Stomach smooth muscle (tissue), 2 donors: ENCODE measurements at regions not wholly inside any gene's neighbourhood (a gene's known extent, or its start where the extent isn't known, plus 50 kb on each side); places are given as distances from the start of the nearest gene placed in this dataset.
"Not testable (repeated sequence)": the region's sequence is repeated elsewhere in the genome, so short reads cannot be mapped to it uniquely, and the experiment has no call there.

Experiments
- H3K27ac ChIP-seq: one replicate; pipeline ENCODE4 v1.7.0; 2013; ENCODE audit warnings: mild to moderate bottlenecking, low read length, inconsistent platforms
- H3K27me3 ChIP-seq, 2 donors: one replicate each; pipeline ENCODE4 v1.7.0; 2013; ENCODE audit warnings: low read length in 2 of 2; ENCODE audit not compliant: insufficient read depth in 2 of 2, control insufficient read depth in 1 of 2
- H3K36me3 ChIP-seq, 2 donors: one replicate each; pipeline ENCODE4 v1.7.0; 2013; ENCODE audit warnings: low read length in 2 of 2; ENCODE audit not compliant: control insufficient read depth in 2 of 2, insufficient read depth in 2 of 2
- H3K4me1 ChIP-seq: one replicate; pipeline ENCODE4 v1.7.0; 2013; ENCODE audit warnings: low read length; ENCODE audit not compliant: control insufficient read depth, insufficient read depth
- H3K4me3 ChIP-seq, 2 donors: one replicate each; pipeline ENCODE4 v1.7.0; 2013; ENCODE audit warnings: low read length in 2 of 2
- H3K9ac ChIP-seq, 2 donors: one replicate each; pipeline ENCODE4 v1.7.0; 2013; ENCODE audit warnings: low read length in 2 of 2, mild to moderate bottlenecking in 1 of 2
- H3K9me3 ChIP-seq, 2 donors: one replicate each; pipeline ENCODE4 v1.7.0; 2013; ENCODE audit warnings: low read length in 2 of 2; ENCODE audit not compliant: control insufficient read depth in 2 of 2
- donor health status: healthy.
- donor health status: Pancreatic carcinoma.

GRCh38 chr6:109255946-109256640 lies 126.2 kb downstream of the CD164 start:
- Histone ChIP-seq H3K9ac (no peak overlapping the region), H3K4me1 (no peaks in the 10 kb centered on the region)

GRCh38 chr6:109255087-109255486 lies 127.2 kb downstream of the CD164 start:
- Histone ChIP-seq H3K27me3 (no peaks in the 10 kb centered on the region), H3K9ac (no peak overlapping the region), H3K4me3 (no peak overlapping the region), H3K9me3 (no peaks in the 10 kb centered on the region), H3K36me3 (no peaks in the 10 kb centered on the region), H3K27ac (no peak overlapping the region), H3K4me1 (no peaks in the 10 kb centered on the region)

More at GRCh38 chr6:109255946-109256640, 126.2 kb downstream of the CD164 start:
- H3K9me3 ChIP-seq, result no peaks in the 10 kb centered on the region
- no peaks in the 10 kb centered on the region for H3K36me3 ChIP-seq
- no peak overlapping the region for H3K4me3 ChIP-seq
- no peak overlapping the region for H3K27ac ChIP-seq
- H3K27me3 ChIP-seq, result no peaks in the 10 kb centered on the region

GRCh38 chr6:109253366-109253765 lies 128.9 kb downstream of the CD164 start:
- Histone ChIP-seq H3K36me3 (no peaks in the 10 kb centered on the region), H3K4me3 (no peak overlapping the region), H3K9ac (no peak overlapping the region), H3K9me3 (no peaks in the 10 kb centered on the region), H3K27me3 (no peaks in the 10 kb centered on the region), H3K27ac (no peak overlapping the region), H3K4me1 (no peaks in the 10 kb centered on the region)

- H3K4me1 ChIP-seq, result no peaks in the 10 kb centered on the region
- no peak overlapping the region for H3K9ac ChIP-seq
- H3K27me3 ChIP-seq, result no peaks in the 10 kb centered on the region
- no peak overlapping the region for H3K27ac ChIP-seq
- H3K4me3 ChIP-seq, result no peak overlapping the region
- no peaks in the 10 kb centered on the region for H3K9me3 ChIP-seq
- H3K36me3 ChIP-seq, result no peaks in the 10 kb centered on the region
Measured at GRCh38 chr6:109252261-109253041, 129.8 kb downstream of the CD164 start.

- H3K36me3 ChIP-seq, result no peaks in the 10 kb centered on the region
- H3K4me3 ChIP-seq, result no peak overlapping the region
- H3K9me3 ChIP-seq, result no peaks in the 10 kb centered on the region
- H3K27me3 ChIP-seq, result no peaks in the 10 kb centered on the region
- no peak overlapping the region for H3K27ac ChIP-seq
- no peak overlapping the region for H3K9ac ChIP-seq
- no peaks in the 10 kb centered on the region for H3K4me1 ChIP-seq
Measured at GRCh38 chr6:109251839-109252238, 130.4 kb downstream of the CD164 start.

GRCh38 chr6:109250544-109251156 lies 131.6 kb downstream of the CD164 start:
- not testable (repeated sequence) for H3K4me3 ChIP-seq, H3K9ac ChIP-seq, H3K4me1 ChIP-seq, H3K27me3 ChIP-seq, H3K27ac ChIP-seq, H3K36me3 ChIP-seq, H3K9me3 ChIP-seq

- H3K4me3 ChIP-seq, result no peak overlapping the region
- H3K27me3 ChIP-seq, result no peaks in the 10 kb centered on the region
- H3K27ac ChIP-seq, result no peak overlapping the region
- H3K4me1 ChIP-seq, result no peaks in the 10 kb centered on the region
- no peaks in the 10 kb centered on the region for H3K9me3 ChIP-seq
- H3K36me3 ChIP-seq, result no peaks in the 10 kb centered on the region
- no peak overlapping the region for H3K9ac ChIP-seq
Measured at GRCh38 chr6:109243863-109244825, 138.1 kb downstream of the CD164 start.

GRCh38 chr6:109242925-109243324 lies 139.3 kb downstream of the CD164 start:
- no peaks in the 10 kb centered on the region for H3K27me3 ChIP-seq
- no peak overlapping the region for H3K9ac ChIP-seq
- no peak overlapping the region for H3K4me3 ChIP-seq
- no peaks in the 10 kb centered on the region for H3K36me3 ChIP-seq
- H3K4me1 ChIP-seq, result no peaks in the 10 kb centered on the region
- no peaks in the 10 kb centered on the region for H3K9me3 ChIP-seq
- H3K27ac ChIP-seq, result no peak overlapping the region

GRCh38 chr6:109242029-109242428 lies 140.2 kb downstream of the CD164 start:
- Histone ChIP-seq H3K4me3 (no peak overlapping the region), H3K27me3 (no peaks in the 10 kb centered on the region), H3K9me3 (no peaks in the 10 kb centered on the region), H3K36me3 (no peaks in the 10 kb centered on the region), H3K4me1 (no peaks in the 10 kb centered on the region), H3K27ac (no peak overlapping the region), H3K9ac (no peak overlapping the region)

- no peak overlapping the region for H3K27ac ChIP-seq
- H3K4me1 ChIP-seq, result no peaks in the 10 kb centered on the region
Measured at GRCh38 chr6:109241199-109241598, 141.1 kb downstream of the CD164 start.

More at GRCh38 chr6:109241199-109241598, 141.1 kb downstream of the CD164 start:
- no peaks in the 10 kb centered on the region for H3K27me3 ChIP-seq
- H3K4me3 ChIP-seq, result no peak overlapping the region
- no peaks in the 10 kb centered on the region for H3K36me3 ChIP-seq
- no peaks in the 10 kb centered on the region for H3K9me3 ChIP-seq
- no peak overlapping the region for H3K9ac ChIP-seq
